WERI-Rb-1 (cell line): ENCODE measurements at regions not wholly inside any gene's neighbourhood (a gene's known extent, or its start where the extent isn't known, plus 50 kb on each side); places are given as distances from the start of the nearest gene placed in this dataset.

ENCODE experiments used
- DNase-seq: peaks from one replicate; pipeline ENCODE4 v3.0.0-alpha.2; 2020
- H3K27ac ChIP-seq: fragments of 250-450 bp; sonication (Bioruptor Pico); 2 replicates; pipeline ENCODE4 v1.5.1; 2020; ENCODE audit warnings: mild to moderate bottlenecking, moderate library complexity
- H3K27me3 ChIP-seq: fragments of 250-450 bp; sonication (Bioruptor Pico); 2 replicates; pipeline ENCODE4 v1.5.1; 2021; ENCODE audit warnings: mild to moderate bottlenecking, low read depth, moderate library complexity; ENCODE audit not compliant: insufficient read depth, severe bottlenecking
- H3K36me3 ChIP-seq: fragments of 250-450 bp; sonication (Bioruptor Pico); 2 replicates; pipeline ENCODE4 v1.5.1; 2020; ENCODE audit warnings: mild to moderate bottlenecking, moderate library complexity
- H3K4me3 ChIP-seq: 2 replicates; pipeline ENCODE4 v1.5.1; 2011; ENCODE audit warnings: low read depth, mild to moderate bottlenecking, control low read depth, low read length
- H3K9me3 ChIP-seq: fragments of 250-450 bp; sonication (Bioruptor Pico); 2 replicates; pipeline ENCODE4 v1.5.1; 2021; ENCODE audit warnings: mild to moderate bottlenecking, moderate library complexity; ENCODE audit not compliant: severe bottlenecking
- TF ChIP-seq, protein P1 (sequence below): IDR thresholded peaks from 2 replicates; pipeline ENCODE4 v1.5.1; 2011; ENCODE audit warnings: low read depth, mild to moderate bottlenecking, control low read depth, inconsistent platforms, low read length

GRCh38 chr3:159008401-159008800 is 206.5 kb downstream of the MFSD1 start:
- no peaks in the 10 kb centered on the region for H3K9me3 ChIP-seq

GRCh38 chr3:159018341-159018740 is 216.5 kb downstream of the MFSD1 start:
- TF ChIP-seq, protein P1, sequence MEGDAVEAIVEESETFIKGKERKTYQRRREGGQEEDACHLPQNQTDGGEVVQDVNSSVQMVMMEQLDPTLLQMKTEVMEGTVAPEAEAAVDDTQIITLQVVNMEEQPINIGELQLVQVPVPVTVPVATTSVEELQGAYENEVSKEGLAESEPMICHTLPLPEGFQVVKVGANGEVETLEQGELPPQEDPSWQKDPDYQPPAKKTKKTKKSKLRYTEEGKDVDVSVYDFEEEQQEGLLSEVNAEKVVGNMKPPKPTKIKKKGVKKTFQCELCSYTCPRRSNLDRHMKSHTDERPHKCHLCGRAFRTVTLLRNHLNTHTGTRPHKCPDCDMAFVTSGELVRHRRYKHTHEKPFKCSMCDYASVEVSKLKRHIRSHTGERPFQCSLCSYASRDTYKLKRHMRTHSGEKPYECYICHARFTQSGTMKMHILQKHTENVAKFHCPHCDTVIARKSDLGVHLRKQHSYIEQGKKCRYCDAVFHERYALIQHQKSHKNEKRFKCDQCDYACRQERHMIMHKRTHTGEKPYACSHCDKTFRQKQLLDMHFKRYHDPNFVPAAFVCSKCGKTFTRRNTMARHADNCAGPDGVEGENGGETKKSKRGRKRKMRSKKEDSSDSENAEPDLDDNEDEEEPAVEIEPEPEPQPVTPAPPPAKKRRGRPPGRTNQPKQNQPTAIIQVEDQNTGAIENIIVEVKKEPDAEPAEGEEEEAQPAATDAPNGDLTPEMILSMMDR: no peak
- DNase-seq: no peak
- no peaks in the 10 kb centered on the region for H3K36me3 ChIP-seq
- H3K4me3 ChIP-seq: no peak overlapping the region
- no peaks in the 10 kb centered on the region for H3K9me3 ChIP-seq
- H3K27me3 ChIP-seq: peaks cover 9% of the 10 kb centered on the region
- H3K27ac ChIP-seq: no peak overlapping the region

More at GRCh38 chr3:159008401-159008800, 206.5 kb downstream of the MFSD1 start:
- Histone ChIP-seq H3K27me3 (peaks cover 6% of the 10 kb centered on the region), H3K4me3 (no peak overlapping the region), H3K36me3 (no peaks in the 10 kb centered on the region), H3K27ac (no peak overlapping the region)
- no peak for DNase-seq
- TF ChIP-seq, protein P1: no peak

GRCh38 chr3:159025733-159026132 is 223.9 kb downstream of the MFSD1 start:
- Histone ChIP-seq H3K9me3 (no peaks in the 10 kb centered on the region), H3K27me3 (peaks cover 13% of the 10 kb centered on the region), H3K27ac (no peak overlapping the region), H3K4me3 (no peak overlapping the region), H3K36me3 (no peaks in the 10 kb centered on the region)
- TF ChIP-seq, protein P1: no peak
- no peak for DNase-seq

DNA sequence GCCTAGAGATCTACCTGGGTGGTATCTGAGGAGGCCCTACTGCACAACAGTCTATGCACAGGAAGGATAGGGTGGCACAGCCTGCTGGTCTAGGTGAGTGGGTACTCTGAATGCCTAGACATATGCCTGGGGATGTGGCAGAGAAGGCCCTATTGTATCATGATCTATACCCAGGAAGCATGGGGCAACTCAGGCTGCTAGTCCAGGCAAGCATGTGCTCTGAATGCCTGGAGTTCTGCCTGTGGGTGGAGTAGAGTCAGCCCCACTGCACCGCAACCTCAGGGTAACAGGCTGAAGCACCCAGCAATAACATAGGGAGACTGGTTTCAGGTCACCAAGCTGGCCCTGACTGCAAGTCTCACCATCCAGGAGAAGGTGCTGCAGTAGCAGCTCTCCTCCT is 224.7 kb downstream of the MFSD1 start:
- Histone ChIP-seq H3K27me3 (peaks cover 18% of the 10 kb centered on the region), H3K27ac (no peak overlapping the region), H3K9me3 (no peaks in the 10 kb centered on the region), H3K4me3 (no peak overlapping the region), H3K36me3 (no peaks in the 10 kb centered on the region)
- DNase-seq: no peak
- TF ChIP-seq, protein P1: no peak

DNA sequence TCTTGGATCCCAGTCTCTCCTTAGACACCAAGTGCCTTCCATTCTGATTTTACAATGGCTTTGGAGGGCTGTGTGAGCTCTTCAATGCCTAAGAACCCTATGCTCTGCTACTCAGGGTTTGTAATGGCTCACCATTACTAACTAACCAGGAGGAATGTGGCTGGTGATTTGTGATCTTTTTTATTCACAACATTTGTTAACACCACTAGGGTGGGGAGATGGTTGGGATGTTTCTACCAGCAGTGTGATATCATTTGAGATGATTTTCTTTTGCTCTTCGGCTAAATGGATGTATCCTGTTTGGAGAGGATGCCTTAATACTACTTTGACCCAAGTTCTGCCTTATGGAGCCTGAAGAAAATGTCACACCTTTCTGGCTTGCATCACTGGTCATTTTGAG is 226.9 kb downstream of the MFSD1 start:
- Histone ChIP-seq H3K27me3 (peaks cover 18% of the 10 kb centered on the region), H3K27ac (no peak overlapping the region), H3K4me3 (no peak overlapping the region), H3K36me3 (no peaks in the 10 kb centered on the region), H3K9me3 (no peaks in the 10 kb centered on the region)
- TF ChIP-seq, protein P1: no peak
- no peak for DNase-seq

GRCh38 chr3:159029306-159030026 is 227.6 kb downstream of the MFSD1 start:
- H3K4me3 ChIP-seq: no peak overlapping the region
- H3K27ac ChIP-seq: no peak overlapping the region
- no peaks in the 10 kb centered on the region for H3K36me3 ChIP-seq
- H3K9me3 ChIP-seq: no peaks in the 10 kb centered on the region
- no peak for DNase-seq
- peaks cover 16% of the 10 kb centered on the region for H3K27me3 ChIP-seq
- TF ChIP-seq, protein P1: no peak
